HK-2 (cell line): ENCODE measurements at regions not wholly inside any gene's neighbourhood (a gene's known extent, or its start where the extent isn't known, plus 50 kb on each side); places are given as distances from the start of the nearest gene placed in this dataset.
"Not testable (repeated sequence)": the region's sequence is repeated elsewhere in the genome, so short reads cannot be mapped to it uniquely, and the experiment has no call there.

Source experiments
- DNase-seq: peaks from one replicate; pipeline ENCODE4 v3.0.0-alpha.2; 2018; ENCODE audit not compliant: unreplicated experiment

DNA sequence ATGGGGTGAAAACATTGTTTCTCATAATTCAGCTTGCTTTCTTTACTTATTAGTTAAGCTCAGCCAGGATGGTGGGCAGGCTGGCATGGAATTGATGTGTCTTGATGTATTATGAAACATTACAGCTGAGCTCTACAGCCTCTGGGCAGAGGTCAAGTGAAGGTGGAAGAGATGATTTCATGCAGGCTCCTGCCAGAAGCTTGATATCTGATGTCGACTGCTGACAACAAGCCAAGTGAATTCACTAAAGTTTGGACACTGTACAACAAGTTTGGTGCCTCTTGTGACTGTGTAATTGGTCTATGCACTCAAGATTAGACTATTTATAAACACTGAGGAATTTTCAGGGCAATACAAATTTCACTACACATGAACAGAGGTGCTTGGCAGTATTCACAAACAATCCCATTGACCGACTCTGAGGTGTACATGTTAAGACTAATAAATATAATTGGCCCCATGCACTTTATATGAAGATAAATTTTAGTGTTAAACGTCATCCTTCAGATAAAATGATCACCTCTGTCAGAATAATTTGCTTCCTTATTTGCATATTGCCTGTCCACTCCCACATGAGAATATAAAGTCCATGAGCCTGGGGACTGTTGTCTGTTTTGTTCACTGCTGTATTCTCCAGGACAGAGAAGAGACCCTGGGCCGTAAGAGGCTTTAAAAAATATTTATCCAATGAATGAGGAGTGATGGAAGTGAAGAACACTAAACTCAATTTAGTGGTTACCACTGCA is 612.2 kb downstream of the IQCM start:
- no peak for DNase-seq

DNA sequence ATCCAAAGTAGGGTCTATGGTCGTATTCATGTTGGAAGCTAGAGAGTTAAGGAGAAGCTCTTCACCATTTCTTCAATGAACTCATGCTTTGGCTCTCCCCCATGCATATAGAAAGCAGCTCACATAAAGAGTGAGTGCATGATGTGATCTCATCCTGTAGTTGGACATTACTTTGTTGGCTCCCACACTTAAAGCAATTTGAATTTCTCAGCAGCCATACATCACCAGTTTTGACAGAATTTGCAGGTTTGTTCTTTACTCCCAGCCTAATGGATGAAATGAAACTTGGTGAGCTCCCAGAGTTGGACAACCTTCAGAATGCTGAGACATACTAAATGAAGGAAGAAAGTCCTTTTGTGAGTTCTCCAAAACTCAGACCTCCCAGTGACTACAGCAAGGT is 613.5 kb downstream of the IQCM start:
- no peak for DNase-seq

DNA sequence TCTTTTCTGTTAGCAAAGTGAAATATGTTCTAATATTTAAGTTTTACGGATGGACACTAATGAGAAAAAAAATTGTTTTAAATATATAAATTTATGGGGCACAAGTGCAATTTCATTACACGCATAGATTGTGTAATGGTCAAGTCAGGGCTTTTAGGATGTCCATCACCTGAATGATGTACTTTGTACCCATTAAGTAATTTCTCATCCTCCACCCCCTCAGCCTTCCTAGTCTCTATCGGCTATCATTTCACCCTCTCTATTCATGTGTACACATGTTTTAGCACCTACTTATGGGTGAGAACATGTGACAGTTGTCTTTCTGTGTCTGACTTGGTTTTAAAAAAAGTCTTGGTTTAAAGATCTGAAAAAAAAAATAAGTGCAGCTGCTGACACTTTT is 616.0 kb downstream of the IQCM start:
- DNase-seq: no peak

DNA sequence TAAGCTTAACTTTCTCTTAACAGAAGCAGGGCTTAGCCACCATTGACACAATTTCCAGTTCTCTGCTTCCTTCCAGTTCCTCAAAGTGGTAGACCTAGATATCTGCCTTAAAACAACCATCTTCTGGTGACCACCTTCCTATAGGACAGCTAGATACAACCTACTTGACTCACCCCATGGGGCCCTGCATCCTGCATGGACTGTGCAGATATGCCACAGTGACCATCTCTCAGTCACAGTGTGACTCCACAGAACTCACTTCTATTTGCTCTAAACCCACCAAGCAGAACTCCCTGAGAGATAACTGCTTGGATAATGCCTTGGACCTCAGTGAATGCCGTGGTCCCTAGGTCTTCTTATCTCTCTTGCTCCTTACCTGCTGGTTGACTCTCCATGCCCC is 621.6 kb downstream of the IQCM start:
- no peak for DNase-seq

DNA sequence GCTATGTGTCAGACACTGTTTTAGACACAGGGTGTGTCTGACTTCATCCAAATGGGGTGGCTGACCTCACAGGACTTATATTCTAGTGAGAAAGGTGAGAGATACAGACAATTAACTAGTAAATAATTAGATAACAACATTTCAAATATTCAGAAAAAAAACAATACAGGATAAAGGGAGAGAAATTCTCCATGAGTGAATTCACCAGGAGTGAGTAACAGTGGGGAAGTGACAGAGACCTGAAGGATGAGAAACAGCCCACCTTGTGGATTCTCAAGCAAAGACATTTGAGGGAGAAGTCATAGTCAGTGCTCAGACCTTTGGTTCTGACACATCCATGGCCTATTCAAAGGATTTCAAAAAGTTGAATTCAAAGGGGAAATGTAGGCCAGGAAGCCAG is 627.9 kb downstream of the IQCM start:
- DNase-seq: no peak

DNA sequence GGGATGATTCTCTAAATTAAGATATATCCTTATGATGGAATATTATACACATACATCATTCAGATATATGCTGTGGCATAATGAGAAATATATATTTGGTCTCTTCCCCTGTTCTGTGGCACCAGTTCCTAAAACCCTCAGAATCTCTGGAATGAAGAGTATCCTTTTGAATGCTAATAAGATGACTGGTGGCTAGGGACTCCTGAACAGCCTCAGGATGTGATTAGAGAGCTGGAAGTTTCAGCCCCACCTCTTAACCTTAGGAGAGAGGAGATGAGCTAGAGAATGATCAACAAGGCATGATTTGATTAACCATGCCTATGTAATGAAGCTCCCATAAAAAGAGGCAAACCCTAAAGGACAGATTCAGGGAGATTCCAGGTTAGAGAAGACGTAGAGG is 632.0 kb downstream of the IQCM start:
- no peak for DNase-seq

DNA sequence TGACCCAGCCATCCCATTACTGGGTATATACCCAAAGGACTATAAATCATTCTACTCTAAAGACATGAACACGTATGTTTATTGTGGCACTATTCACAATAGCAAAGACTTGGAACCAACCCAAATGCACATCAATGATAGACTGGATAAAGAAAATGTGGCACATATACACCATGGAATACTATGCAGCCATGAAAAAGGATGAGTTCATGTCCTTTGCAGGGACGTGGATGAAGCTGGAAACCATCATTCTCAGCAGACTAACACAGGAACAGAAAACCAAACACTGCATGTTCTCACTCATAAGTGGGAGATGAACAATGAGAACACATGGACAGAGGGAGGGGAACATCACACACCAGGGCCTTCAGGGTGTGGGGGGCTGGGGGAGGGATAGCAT is 634.2 kb downstream of the IQCM start:
- DNase-seq: not testable (repeated sequence)

DNA sequence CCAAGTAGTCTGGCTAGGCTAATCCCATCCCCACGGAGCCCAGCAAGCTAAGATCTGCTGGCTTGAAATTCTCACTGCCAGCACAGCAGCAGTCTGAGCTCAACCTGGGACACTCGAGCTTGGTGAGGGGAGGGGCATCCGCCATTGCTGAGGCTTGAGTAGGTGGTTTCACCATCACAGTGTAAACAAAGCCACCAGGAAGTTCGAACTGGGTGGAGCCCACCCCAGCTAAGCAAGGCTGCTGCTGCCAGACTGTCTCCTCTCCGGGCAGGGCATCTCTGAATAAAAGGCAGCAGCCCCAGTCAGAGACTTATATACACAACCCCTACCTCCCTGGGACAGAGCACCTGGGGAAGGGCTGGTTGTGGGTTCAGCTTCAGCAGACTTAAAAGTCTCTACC is 639.6 kb downstream of the IQCM start:
- no peak for DNase-seq

DNA sequence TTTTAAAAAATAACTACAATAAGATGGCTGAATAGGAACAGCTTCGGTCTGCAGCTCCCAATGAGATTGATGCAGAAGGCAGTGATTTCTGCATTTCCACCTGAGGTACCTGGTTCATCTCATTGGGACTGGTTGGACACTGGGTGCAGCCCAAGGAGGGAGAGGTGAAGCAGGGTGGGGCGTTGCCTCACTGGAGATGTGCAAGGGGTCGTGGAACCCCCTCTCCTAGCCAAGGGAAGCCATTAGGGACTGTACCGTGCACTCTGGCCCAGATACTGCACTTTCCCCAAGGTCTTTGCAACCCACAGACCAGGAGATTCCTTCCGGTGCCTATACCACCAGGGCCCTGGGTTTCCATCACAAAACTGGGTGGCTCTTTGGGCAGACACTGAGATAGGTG is 640.1 kb downstream of the IQCM start:
- no peak for DNase-seq

DNA sequence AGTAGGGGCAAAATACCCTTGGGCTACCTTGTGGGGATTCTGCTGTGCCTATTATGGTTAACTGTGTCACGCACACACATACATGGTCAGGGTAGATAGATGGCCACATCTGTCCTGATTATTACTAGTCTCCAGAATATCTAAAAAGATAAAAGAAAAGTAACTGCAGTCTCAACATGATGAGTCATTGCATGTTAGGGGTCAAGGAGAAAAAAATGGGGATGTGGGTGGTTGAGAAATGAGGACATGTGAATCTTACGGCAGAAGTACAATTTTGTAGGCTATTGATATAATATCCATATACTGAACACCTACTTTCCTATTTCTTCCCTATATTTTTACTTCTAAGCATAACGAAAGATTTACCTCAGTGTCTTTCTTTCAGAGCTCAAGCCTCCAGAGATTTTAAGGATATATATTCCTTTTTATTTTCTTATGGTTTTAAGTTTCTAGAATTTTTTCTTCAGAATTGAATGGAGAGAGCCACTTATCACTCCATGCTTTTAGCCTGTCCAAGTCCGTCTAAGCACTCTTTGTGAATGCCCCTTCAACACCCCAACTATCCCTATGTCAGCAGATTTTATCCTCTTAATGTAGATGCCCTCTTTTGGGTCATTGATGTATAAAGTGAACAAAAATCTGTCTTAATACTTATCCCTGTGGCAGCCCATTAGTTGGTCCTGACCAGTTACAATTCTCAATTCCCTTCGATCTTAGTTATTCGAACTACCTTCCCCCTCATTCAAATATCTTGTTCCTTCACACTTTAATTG is 642.2 kb downstream of the IQCM start:
- no peak for DNase-seq

DNA sequence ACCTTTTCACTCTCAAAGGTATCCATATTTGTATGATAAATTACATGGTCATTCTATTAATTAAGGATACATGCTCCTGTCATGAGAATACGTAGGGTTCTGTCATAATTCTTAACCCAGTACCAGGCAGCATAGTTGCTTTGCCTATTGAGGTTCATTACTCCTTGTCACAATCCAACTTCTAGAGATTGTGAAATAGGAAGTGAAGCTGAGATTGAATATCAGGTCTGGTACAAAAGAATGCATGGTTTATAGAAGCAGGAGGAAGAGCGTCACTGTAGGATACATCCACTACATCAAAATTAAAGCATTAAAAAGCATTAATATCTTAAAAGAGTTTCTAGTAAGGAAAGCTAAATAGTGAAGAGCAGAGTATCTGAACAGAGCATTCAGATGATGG is 647.0 kb downstream of the IQCM start:
- no peak for DNase-seq

DNA sequence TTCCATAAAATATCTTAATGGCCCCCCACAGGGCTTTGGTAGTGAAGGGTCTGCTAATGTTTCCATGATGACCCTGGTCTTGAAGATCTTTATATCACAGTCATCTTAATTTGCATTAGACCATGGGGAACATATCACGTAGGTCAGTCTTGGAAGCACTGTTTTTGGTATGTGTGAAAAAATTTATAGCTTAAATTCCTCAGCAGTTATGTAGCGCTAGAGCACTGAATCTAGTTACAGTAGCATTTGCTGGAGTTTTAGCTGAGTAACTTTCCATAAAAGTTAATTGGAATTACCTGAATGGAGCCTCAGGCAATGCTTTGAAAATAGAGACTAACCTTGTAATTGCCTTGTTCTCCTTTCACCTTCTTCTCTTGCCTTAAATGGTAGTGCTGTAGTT is 648.8 kb downstream of the IQCM start:
- no peak for DNase-seq

DNA sequence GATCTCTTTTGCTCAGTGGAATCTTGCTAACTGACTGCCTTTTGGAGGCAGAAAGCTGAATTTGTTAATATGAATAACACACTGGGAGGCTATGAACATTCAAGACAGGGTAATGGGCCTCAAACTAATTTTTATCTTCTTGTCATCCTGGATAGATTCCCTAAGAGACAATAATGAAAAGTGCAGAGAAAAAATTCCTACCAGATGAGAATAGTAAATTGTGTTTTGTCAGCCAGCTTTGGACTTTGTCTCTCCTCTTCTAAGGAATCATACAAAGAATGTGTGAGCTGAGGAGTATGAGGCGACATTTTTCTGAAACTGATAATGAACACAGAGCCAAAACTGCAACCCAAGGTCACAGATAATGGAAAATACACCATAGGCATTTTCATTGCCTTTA is 649.3 kb downstream of the IQCM start:
- DNase-seq: no peak

DNA sequence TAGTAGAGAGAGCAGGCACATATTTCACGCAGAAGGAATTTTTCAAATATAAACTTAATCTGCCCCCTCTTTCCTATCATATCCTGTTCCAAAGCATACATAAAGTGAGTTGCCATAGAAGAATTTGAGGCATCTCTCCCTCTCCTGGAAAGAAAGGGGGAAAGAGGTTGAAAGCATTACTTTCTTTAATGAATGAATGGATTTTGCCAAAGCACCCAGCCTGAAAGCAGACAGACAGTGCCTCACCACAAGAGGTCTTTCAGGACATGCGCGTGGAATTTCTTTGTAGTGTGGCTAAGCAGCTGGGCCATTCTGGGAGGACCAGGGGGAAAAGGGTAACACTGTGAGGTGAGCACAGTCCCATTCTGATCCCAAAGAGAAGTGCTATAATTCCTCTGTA is 651.4 kb downstream of the IQCM start:
- peak; percentile 63 for DNase-seq

DNA sequence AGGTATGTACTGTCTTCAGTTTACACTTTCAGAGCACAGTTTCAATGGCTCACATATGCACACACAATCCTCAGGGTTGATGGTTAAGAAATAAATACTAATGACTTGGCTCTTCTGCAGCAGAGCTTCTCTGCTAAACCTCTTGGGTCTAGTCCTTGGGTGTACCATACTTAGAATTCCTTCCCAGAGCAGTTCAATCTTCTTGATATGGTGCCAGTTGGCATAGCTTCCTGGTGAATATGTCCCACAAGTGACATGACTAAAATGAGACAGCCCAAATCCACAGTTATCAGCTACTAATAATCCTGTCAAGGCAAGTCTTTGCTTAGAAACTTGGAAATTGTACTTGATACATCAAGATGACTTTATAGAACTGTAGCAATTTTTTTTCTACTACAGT is 654.4 kb downstream of the IQCM start:
- no peak for DNase-seq

DNA sequence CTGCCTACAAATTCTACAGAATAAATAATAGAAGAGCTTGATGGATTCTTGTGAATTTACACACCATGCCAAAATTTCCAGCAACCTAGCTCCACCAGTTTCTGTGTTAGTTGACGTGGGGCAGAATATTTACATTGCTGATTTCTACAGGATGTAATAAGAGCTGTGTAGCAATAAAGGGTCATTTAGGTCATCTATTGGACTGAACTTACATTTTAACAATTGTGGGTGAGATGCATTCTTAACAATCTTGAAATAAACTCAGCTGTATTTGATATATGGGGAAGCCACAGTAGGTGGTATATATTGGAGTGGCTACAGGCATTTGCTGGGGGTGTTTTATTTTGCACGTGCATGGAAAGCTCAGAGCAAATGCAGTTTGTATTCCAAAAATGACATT is 655.3 kb downstream of the IQCM start:
- no peak for DNase-seq

DNA sequence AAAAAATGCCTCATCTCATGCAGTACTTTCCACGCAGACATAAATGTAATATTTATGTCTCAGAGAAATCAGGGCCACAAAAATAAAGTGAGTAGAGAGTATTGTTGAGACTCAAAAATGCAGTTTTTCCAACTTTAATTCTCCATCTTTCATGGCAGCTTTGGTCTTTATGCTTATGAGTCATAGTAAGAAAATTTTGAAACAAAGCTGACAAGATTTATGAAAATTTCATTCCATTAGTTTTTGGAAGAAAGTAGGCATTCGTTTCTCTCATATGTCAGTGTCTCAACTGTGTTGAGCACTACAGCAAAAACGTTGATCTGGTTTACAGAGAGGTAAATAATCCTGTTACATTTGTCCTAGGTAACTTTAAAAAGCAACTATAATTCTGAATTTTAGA is 656.8 kb downstream of the IQCM start:
- no peak for DNase-seq

DNA sequence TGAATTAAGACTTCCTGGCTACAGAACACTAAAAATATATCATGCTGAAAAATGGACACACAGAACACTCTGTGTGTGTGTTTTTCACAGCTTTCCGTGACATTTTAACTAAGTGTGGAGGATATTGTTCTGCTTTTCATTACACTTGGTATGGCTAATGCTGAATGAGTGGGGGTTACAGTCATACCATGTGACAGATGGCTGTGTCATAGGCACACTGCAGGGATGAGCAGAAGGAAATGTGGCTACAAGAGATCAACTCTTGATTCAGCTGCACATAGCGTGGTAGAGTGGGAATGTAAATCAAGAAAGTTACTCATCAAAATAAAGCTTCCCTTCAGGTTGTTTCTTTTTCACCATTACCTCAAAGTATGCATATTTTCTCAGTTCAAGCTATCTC is 669.8 kb downstream of the IQCM start:
- no peak for DNase-seq

DNA sequence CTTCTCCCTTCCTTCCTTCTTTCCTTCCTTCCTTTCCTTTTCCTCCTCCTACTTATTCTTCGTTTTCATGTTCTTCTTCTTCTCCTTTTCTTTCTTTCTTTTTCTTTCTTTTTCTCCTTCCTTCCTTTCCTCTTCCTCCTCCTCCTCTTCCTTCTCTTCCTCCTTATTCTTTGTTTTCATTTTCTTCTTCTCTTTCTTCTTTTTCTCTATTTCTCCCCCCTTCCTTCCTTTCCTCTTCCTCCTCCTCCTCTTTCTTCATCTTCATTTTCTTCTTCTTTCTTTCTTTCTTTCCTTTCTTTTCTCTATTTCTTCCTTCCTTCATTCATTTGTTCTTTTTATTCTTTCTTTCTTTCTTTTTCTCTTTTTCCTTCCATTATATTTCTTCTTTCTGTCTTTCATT is 671.6 kb downstream of the IQCM start:
- no peak for DNase-seq

DNA sequence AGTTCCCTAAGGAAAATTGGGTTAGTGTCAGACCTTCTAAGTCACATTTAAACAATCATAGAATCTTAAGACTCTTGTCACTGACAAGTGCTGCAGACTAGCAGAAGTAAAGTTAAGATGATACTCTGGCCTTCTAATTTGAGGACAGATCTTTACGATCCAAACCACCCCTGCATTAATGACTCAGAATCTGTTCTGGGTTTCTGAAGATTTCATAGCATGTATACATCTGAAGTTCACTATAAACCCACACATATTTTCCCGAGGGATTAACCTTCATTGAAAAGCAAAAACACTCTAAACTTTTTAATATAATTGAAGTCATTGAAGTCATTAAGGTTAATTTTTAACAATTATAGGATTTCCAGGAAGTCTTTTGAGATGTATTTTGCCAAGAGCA is 674.3 kb downstream of the IQCM start:
- no peak for DNase-seq

DNA sequence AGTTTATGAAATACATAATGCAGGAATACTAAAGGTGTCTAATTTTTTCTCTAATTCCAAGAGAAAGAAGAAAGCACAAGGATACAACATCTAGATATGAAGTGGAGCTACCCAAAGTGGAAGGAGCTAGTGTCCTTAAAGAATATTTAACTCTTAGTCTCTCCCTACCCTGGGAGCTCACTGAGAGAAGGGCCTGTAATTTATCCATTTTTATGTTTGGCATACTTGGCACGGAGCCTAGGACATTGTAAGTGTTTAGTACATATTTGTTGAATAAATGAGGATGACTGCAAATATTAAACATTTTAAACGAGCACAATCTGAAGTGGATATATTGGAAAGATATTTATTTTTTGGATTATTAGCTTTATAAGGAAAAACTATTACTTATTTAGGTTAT is 674.8 kb downstream of the IQCM start:
- DNase-seq: no peak

DNA sequence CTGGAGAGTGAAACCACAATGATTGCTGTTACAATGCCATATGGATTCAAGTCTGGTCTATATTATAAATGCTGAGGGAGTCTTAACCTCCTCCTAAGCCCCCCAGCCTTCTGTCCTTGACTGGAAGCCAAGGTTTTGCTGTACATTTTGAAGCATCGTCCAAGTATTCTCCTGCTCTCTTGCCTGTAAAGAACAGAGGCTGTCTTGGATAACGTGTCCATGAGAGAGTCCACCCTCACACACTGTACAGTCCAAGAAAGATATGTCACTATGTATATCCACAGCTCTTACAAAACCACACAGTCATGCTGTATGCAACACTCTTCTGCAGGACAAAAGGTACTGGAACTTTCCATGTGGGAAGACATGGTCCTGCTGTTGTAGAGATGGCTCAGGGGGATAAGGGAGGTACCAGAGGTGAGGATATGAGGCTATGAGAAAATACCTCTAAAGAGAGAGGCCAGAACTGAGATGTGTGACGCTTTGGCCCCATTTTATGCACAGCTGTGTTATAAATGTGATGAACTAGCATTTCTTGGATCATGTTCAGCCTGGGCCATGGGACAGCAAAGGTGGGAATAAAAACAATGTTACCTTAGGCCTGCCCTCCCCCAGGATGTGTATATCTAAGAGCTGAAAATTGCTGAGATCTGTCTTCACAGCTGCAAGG is 678.6 kb downstream of the IQCM start:
- no peak for DNase-seq

DNA sequence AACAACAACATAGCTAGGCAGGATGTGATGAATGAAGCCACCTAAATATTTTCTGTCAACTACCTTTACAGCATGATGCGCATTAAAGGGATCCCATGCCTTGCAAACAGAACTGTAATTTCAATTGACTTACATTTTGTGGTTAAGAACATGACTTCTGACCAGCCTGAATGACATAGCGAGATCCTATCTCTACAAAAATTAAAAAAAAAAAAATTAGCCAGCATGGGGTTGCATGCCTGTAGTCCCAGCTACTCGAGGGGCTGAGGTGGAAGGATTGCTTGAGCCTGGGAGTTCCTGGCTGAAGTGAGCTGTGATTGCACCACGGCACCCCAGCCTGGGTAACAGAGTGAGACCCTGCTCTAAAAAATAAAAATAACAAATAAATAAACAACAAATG is 680.6 kb downstream of the IQCM start:
- DNase-seq: no peak
